Liver (tissue), 8 donors: ENCODE measurements at regions not wholly inside any gene's neighbourhood (a gene's known extent, or its start where the extent isn't known, plus 50 kb on each side); places are given as distances from the start of the nearest gene placed in this dataset.

Experiments used
- DNase-seq: peaks from one replicate; pipeline ENCODE4 v3.0.0-alpha.2; 2017; ENCODE audit warnings: low spot score
- H3K27ac ChIP-seq, 2 donors: one replicate each; pipeline ENCODE4 v1.7.0; 2013; ENCODE audit warnings: inconsistent platforms in 2 of 2, low read length in 2 of 2, control low read depth in 1 of 2, low read depth in 1 of 2, mild to moderate bottlenecking in 1 of 2
- H3K27me3 ChIP-seq, 4 donors: one replicate each; pipeline versions ENCODE4 v1.6.1 to v1.7.0; 2013; ENCODE audit warnings: low read length in 3 of 4, inconsistent platforms in 1 of 4, mild to moderate bottlenecking in 1 of 4, moderate library complexity in 1 of 4; ENCODE audit not compliant: control insufficient read depth in 4 of 4, insufficient read depth in 4 of 4
- H3K36me3 ChIP-seq, 4 donors: one replicate each; pipeline versions ENCODE4 v1.6.1 to v1.7.0; 2013; ENCODE audit warnings: low read length in 3 of 4, mild to moderate bottlenecking in 3 of 4, low read depth in 1 of 4, moderate library complexity in 1 of 4; ENCODE audit not compliant: control insufficient read depth in 4 of 4, insufficient read depth in 3 of 4
- H3K4me1 ChIP-seq, 4 donors: one replicate each; pipeline versions ENCODE4 v1.6.1 to v1.7.0; 2013; ENCODE audit warnings: low read length in 3 of 4, mild to moderate bottlenecking in 3 of 4, moderate library complexity in 1 of 4; ENCODE audit not compliant: control insufficient read depth in 4 of 4, insufficient read depth in 4 of 4
- H3K4me3 ChIP-seq, 3 donors: one replicate each; pipeline versions ENCODE4 v1.6.1 to v1.7.0; 2013; ENCODE audit warnings: low read length in 3 of 3, control low read depth in 1 of 3, low read depth in 1 of 3, mild to moderate bottlenecking in 1 of 3
- H3K9ac ChIP-seq, 2 donors: one replicate each; pipeline ENCODE4 v1.7.0; 2013; ENCODE audit warnings: low read length in 2 of 2, mild to moderate bottlenecking in 2 of 2, moderate library complexity in 2 of 2, control low read depth in 1 of 2, low read depth in 1 of 2
- H3K9me3 ChIP-seq, 4 donors: one replicate each; pipeline versions ENCODE4 v1.6.1 to v1.7.0; 2013; ENCODE audit warnings: low read length in 3 of 4; ENCODE audit not compliant: control insufficient read depth in 4 of 4
- ATF3 ChIP-seq: IDR thresholded peaks from 2 replicates; pipeline ENCODE4 v1.6.1; 2016; ENCODE audit warnings: antibody characterized with exemption
- CTCF ChIP-seq: fragments of 150-350 bp; IDR thresholded peaks from 2 replicates; pipeline ENCODE4 v1.5.1; 2017; ENCODE audit warnings: improper control_type of control experiment, low read depth, low read length; ENCODE audit not compliant: missing input control
- EGR1 ChIP-seq, 2 donors: IDR thresholded peaks; 2 replicates each; pipeline ENCODE4 v1.6.1; 2016 to 2018; ENCODE audit warnings: antibody characterized with exemption in 2 of 2, low read depth in 2 of 2
- FOXA1 ChIP-seq: IDR thresholded peaks from 2 replicates; pipeline ENCODE4 v1.6.1; 2016; ENCODE audit warnings: antibody characterized with exemption
- FOXA2 ChIP-seq: IDR thresholded peaks from 2 replicates; pipeline ENCODE4 v1.6.1; 2016; ENCODE audit warnings: antibody characterized with exemption
- HNF4G ChIP-seq: IDR thresholded peaks from 2 replicates; pipeline ENCODE4 v1.6.1; 2016; ENCODE audit warnings: antibody characterized with exemption
- JUND ChIP-seq, 2 donors: IDR thresholded peaks; 2 replicates each; pipeline ENCODE4 v1.6.1; 2016; ENCODE audit warnings: antibody characterized with exemption in 2 of 2
- MAX ChIP-seq: IDR thresholded peaks from 2 replicates; pipeline ENCODE4 v1.6.1; 2016; ENCODE audit warnings: antibody characterized with exemption
- NR2F2 ChIP-seq: IDR thresholded peaks from 2 replicates; pipeline ENCODE4 v1.6.1; 2016; ENCODE audit warnings: antibody characterized with exemption
- RAD21 ChIP-seq, 2 donors: IDR thresholded peaks; 2 replicates each; pipeline ENCODE4 v1.6.1; 2016; ENCODE audit warnings: antibody characterized with exemption in 2 of 2, mild to moderate bottlenecking in 2 of 2
- REST ChIP-seq: IDR thresholded peaks from 2 replicates; pipeline ENCODE4 v1.6.1; 2016; ENCODE audit warnings: antibody characterized with exemption, mild to moderate bottlenecking
- RXRA ChIP-seq, 2 donors: IDR thresholded peaks; 2 replicates each; pipeline ENCODE4 v1.6.1; 2017 to 2018; ENCODE audit warnings: antibody characterized with exemption in 2 of 2, mild to moderate bottlenecking in 1 of 2
- SP1 ChIP-seq: IDR thresholded peaks from 2 replicates; pipeline ENCODE4 v1.6.1; 2018; ENCODE audit warnings: antibody characterized with exemption, mild to moderate bottlenecking
- TAF1 ChIP-seq: conservative IDR thresholded peaks from 2 replicates; pipeline ENCODE4 v1.6.1; 2016; ENCODE audit warnings: antibody characterized with exemption, mild to moderate bottlenecking
- YY1 ChIP-seq: IDR thresholded peaks from 2 replicates; pipeline ENCODE4 v1.6.1; 2016; ENCODE audit warnings: antibody characterized with exemption, mild to moderate bottlenecking
- WGBS: extraction: QIAGEN DNeasy Blood & Tissue Kit; methylation state at CpG from one replicate; pipeline ENCODE4 v1.1.7; 2013; 5-methylcytosine and 5-hydroxymethylcytosine counted together
- TF ChIP-seq, protein P1 (sequence below): IDR thresholded peaks from 2 replicates; pipeline ENCODE4 v1.6.1; 2016; ENCODE audit warnings: antibody characterized with exemption
- donor health status: healthy.
- donor health status: healthy.
- donor health status: healthy.
- donor health status: healthy.
- donor health status: healthy.

- H3K4me1 ChIP-seq: no peaks in the 10 kb centered on the region
- no peak overlapping the region for H3K4me3 ChIP-seq
- no peaks in the 10 kb centered on the region for H3K36me3 ChIP-seq
- no peaks in the 10 kb centered on the region for H3K9me3 ChIP-seq
- DNase-seq: no peak
- no peak overlapping the region for H3K9ac ChIP-seq
- TF ChIP-seq TAF1 (no peak), ATF3 (no peak), HNF4G (no peak), RAD21 (IDR thresholded peaks at IDR 0.05) (no peak), MAX (no peak), NR2F2 (no peak), FOXA2 (no peak), CTCF (no peak), EGR1 (IDR thresholded peaks at IDR 0.05; ENCODE audit: low read depth in 2 of 2) (no peak), YY1 (no peak), REST (no peak)
- TF ChIP-seq, protein P1, sequence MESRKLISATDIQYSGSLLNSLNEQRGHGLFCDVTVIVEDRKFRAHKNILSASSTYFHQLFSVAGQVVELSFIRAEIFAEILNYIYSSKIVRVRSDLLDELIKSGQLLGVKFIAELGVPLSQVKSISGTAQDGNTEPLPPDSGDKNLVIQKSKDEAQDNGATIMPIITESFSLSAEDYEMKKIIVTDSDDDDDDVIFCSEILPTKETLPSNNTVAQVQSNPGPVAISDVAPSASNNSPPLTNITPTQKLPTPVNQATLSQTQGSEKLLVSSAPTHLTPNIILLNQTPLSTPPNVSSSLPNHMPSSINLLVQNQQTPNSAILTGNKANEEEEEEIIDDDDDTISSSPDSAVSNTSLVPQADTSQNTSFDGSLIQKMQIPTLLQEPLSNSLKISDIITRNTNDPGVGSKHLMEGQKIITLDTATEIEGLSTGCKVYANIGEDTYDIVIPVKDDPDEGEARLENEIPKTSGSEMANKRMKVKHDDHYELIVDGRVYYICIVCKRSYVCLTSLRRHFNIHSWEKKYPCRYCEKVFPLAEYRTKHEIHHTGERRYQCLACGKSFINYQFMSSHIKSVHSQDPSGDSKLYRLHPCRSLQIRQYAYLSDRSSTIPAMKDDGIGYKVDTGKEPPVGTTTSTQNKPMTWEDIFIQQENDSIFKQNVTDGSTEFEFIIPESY: no peak
- H3K27me3 ChIP-seq: peaks cover 0 to 3% (median 0%) of the 10 kb centered on the region in 4 donors
- no peak overlapping the region for H3K27ac ChIP-seq
These were observed 226.5 kb downstream of the PPP4R3C start for GRCh38 chrX:27236681-27237080.

- H3K27ac ChIP-seq: no peak overlapping the region
- no peaks in the 10 kb centered on the region for H3K36me3 ChIP-seq
- H3K9me3 ChIP-seq: no peaks in the 10 kb centered on the region
- no peak overlapping the region for H3K9ac ChIP-seq
- 83% methylated on average over 2 of the region's 2 CpGs for WGBS
- no peak overlapping the region for H3K4me3 ChIP-seq
- no peak for DNase-seq
- no peaks in the 10 kb centered on the region for H3K27me3 ChIP-seq
- H3K4me1 ChIP-seq: no peaks in the 10 kb centered on the region
- TF ChIP-seq SP1: no peak
- TF ChIP-seq CTCF: no peak
- no peak for TF ChIP-seq JUND (IDR thresholded peaks at IDR 0.05)
- TF ChIP-seq, protein P1: no peak
- TF ChIP-seq YY1: no peak
- TF ChIP-seq FOXA1: no peak
- TF ChIP-seq REST: no peak
- no peak for TF ChIP-seq RXRA (IDR thresholded peaks at IDR 0.05)
- no peak for TF ChIP-seq HNF4G
- TF ChIP-seq EGR1 (IDR thresholded peaks at IDR 0.05; ENCODE audit: low read depth in 2 of 2): no peak
- TF ChIP-seq MAX: no peak
These were observed 233.4 kb downstream of the PPP4R3C start for GRCh38 chrX:27229721-27230120.
